ENCODE measurements at regions not wholly inside any gene's neighbourhood (a gene's known extent, or its start where the extent isn't known, plus 50 kb on each side); places are given as distances from the start of the nearest gene placed in this dataset.

- H3K4me1 ChIP-seq (replicated peaks in 1 of 2; ENCODE audit: control insufficient read depth in 2 of 2, insufficient read depth in 2 of 2, low read length in 2 of 2), result no peaks in the 10 kb centered on the region
- H3K9me1 ChIP-seq (ENCODE audit: control insufficient read depth, insufficient read depth, low read length), result no peaks in the 10 kb centered on the region
- no peak overlapping the region for H3K9ac ChIP-seq (ENCODE audit: insufficient read depth in 1 of 2, low read depth in 2 of 2, low read length in 2 of 2)
- H3K4me3 ChIP-seq, result no peak overlapping the region
- no TSS peak for BruUV-seq (replicated peaks)
- ATAC-seq, result no peak
- H3K27me3 ChIP-seq (ENCODE audit: control insufficient read depth in 2 of 2, insufficient read depth in 2 of 2, low read length in 2 of 2), result no peaks in the 10 kb centered on the region
- WGBS (ENCODE audit: insufficient coverage, low coverage, missing lambda C conversion rate), result 0% methylated on average over 1 of the region's 1 CpG
- ChIA-PET CTCF (ENCODE audit: low intra/inter-chr PET ratio) (no interaction called here), POLR2A (no interaction called here)
- no peaks in the 10 kb centered on the region for H3K79me2 ChIP-seq (ENCODE audit: control insufficient read depth, insufficient read depth, low read length)
- no peak overlapping the region for H3K4me2 ChIP-seq (ENCODE audit: insufficient read depth, low read length)
- intact Hi-C loops (cut with micrococcal nuclease), result no loop called here
- H3K27ac ChIP-seq (ENCODE audit: extremely low read depth, low read depth, low read length), result no peak overlapping the region
- in situ Hi-C loops (cut with MboI), result no loop called here
- H3K9me3 ChIP-seq (replicated peaks; ENCODE audit: control insufficient read depth, insufficient read depth, low read depth, low read length), result no peaks in the 10 kb centered on the region
- FAIRE-seq, result no peak
- DNase-seq (ENCODE audit: extremely low read depth in 1 of 4, low spot score in 3 of 4), result no peak
- no peaks in the 10 kb centered on the region for H4K20me1 ChIP-seq (replicated peaks; ENCODE audit: control insufficient read depth, insufficient read depth, low read length)
- no peaks in the 10 kb centered on the region for H3K36me3 ChIP-seq (ENCODE audit: control insufficient read depth, insufficient read depth, low read length)
- TF ChIP-seq MAFG (tag; conservative IDR thresholded peaks at IDR 0.05) (0 out of 2 replicates have a peak, but pooled peaks have one; percentile 13), MCM5 (IDR thresholded peaks at IDR 0.05; ENCODE audit: low read depth) (no peak), ZNF316 (IDR thresholded peaks at IDR 0.05) (peak; percentile 57; the same call in 1 of the 2 replicates), MED1 (CRISPR knock-in tag; IDR thresholded peaks at IDR 0.05; ENCODE audit: borderline replicate concordance) (no peak), PURB (CRISPR knock-in tag; IDR thresholded peaks at IDR 0.05; ENCODE audit: low read depth) (no peak)
- H2AFZ ChIP-seq (ENCODE audit: low read depth, low read length), result no peak overlapping the region
These were observed 1017.4 kb downstream of the SI start for GRCh38 chr3:164060923-164061322.

DNA sequence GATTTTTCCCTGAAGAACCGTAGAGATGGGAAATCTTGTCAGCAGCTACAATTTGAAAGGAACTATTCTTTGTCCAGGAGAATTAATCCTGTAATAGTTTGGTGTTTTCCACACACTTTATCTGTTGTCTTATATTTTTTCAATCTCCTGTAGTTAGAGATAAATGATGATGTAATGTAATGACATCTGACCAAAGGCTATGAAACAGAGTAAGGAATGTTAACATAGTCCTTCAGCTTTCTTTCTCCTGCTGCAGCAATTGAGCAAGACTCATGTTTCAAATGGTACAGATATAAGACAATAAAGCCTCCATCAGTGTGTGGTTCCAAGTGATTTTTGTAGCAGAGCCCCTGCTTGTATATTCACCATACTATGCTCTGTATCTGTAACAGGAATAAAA, 1028.4 kb downstream of the SI start:
- no peak overlapping the region for H2AFZ ChIP-seq (ENCODE audit: low read depth, low read length)
- no peaks in the 10 kb centered on the region for H3K27me3 ChIP-seq (ENCODE audit: control insufficient read depth in 2 of 2, insufficient read depth in 2 of 2, low read length in 2 of 2)
- no peak overlapping the region for H3K27ac ChIP-seq (ENCODE audit: extremely low read depth, low read depth, low read length)
- POLR2A ChIA-PET, result no interaction called here
- ATAC-seq (no peak), FAIRE-seq (no peak), DNase-seq (ENCODE audit: extremely low read depth in 1 of 4, low spot score in 3 of 4) (no peak)
- 0% methylated on average over 1 of the region's 1 CpG for WGBS (ENCODE audit: insufficient coverage, low coverage, missing lambda C conversion rate)
- BruUV-seq (replicated peaks), result no TSS peak
- CTCF ChIA-PET (ENCODE audit: low intra/inter-chr PET ratio), result no interaction called here
- H3K9me1 ChIP-seq (ENCODE audit: control insufficient read depth, insufficient read depth, low read length), result no peaks in the 10 kb centered on the region
- intact Hi-C loops (cut with micrococcal nuclease), result no loop called here
- no peaks in the 10 kb centered on the region for H3K4me1 ChIP-seq (replicated peaks in 1 of 2; ENCODE audit: control insufficient read depth in 2 of 2, insufficient read depth in 2 of 2, low read length in 2 of 2)
- no peaks in the 10 kb centered on the region for H3K9me3 ChIP-seq (replicated peaks; ENCODE audit: control insufficient read depth, insufficient read depth, low read depth, low read length)
- no peaks in the 10 kb centered on the region for H4K20me1 ChIP-seq (replicated peaks; ENCODE audit: control insufficient read depth, insufficient read depth, low read length)
- H3K36me3 ChIP-seq (ENCODE audit: control insufficient read depth, insufficient read depth, low read length), result no peaks in the 10 kb centered on the region
- no peaks in the 10 kb centered on the region for H3K79me2 ChIP-seq (ENCODE audit: control insufficient read depth, insufficient read depth, low read length)
- in situ Hi-C loops (cut with MboI), result no loop called here
- no peak overlapping the region for H3K4me2 ChIP-seq (ENCODE audit: insufficient read depth, low read length)
- H3K4me3 ChIP-seq, result no peak overlapping the region
- H3K9ac ChIP-seq (ENCODE audit: insufficient read depth in 1 of 2, low read depth in 2 of 2, low read length in 2 of 2), result no peak overlapping the region
- no peak for TF ChIP-seq RNF2 (IDR thresholded peaks at IDR 0.05)
- TF ChIP-seq CHAMP1 (IDR thresholded peaks at IDR 0.05), result no peak
- TF ChIP-seq GABPB2 (CRISPR knock-in tag; conservative IDR thresholded peaks at IDR 0.05), result no peak
- TF ChIP-seq RERE (CRISPR knock-in tag; IDR thresholded peaks at IDR 0.05; ENCODE audit: borderline replicate concordance), result no peak
- no peak for TF ChIP-seq KDM1A (IDR thresholded peaks at IDR 0.05)
